ENCODE measurements at regions not wholly inside any gene's neighbourhood (a gene's known extent, or its start where the extent isn't known, plus 50 kb on each side); places are given as distances from the start of the nearest gene placed in this dataset.

GRCh38 chr3:117844676-117845075 lies 1135.1 kb downstream of the TUSC7 start:
- intact Hi-C loops (cut with DNase I) = no loop called here
- DNase-seq = no peak
- H3K27me3 ChIP-seq = no peaks in the 10 kb centered on the region
- no peak overlapping the region for H3K4me3 ChIP-seq (replicated peaks in 1 of 3)
- whole genome bisulfite sequencing, 2 donors = 77 to 88% methylated on average over 2 of the region's 2 CpGs
- no peaks in the 10 kb centered on the region for H3K9me3 ChIP-seq
- no peaks in the 10 kb centered on the region for H3K36me3 ChIP-seq
- no peaks in the 10 kb centered on the region for H3K4me1 ChIP-seq
- H3K27ac ChIP-seq = no peak overlapping the region
- TF ChIP-seq CTCF (IDR thresholded peaks at IDR 0.05) (no peak), POLR2A (IDR thresholded peaks at IDR 0.05) (no peak)

GRCh38 chr3:117846238-117846637 lies 1136.7 kb downstream of the TUSC7 start:
- no peak overlapping the region for H3K27ac ChIP-seq
- H3K4me1 ChIP-seq = no peaks in the 10 kb centered on the region
- H3K36me3 ChIP-seq = no peaks in the 10 kb centered on the region
- H3K27me3 ChIP-seq = no peaks in the 10 kb centered on the region
- no peak for DNase-seq
- 70 to 91% methylated on average over 1 of the region's 1 CpG for WGBS, 2 donors
- H3K4me3 ChIP-seq (replicated peaks in 1 of 3) = no peak overlapping the region
- no peaks in the 10 kb centered on the region for H3K9me3 ChIP-seq
- intact Hi-C loops (cut with DNase I) = no loop called here
- no peak for TF ChIP-seq POLR2A (IDR thresholded peaks at IDR 0.05)
- no peak for TF ChIP-seq CTCF (IDR thresholded peaks at IDR 0.05)

- Histone ChIP-seq H3K4me1 (no peaks in the 10 kb centered on the region), H3K36me3 (no peaks in the 10 kb centered on the region), H3K27ac (no peak overlapping the region), H3K9me3 (no peaks in the 10 kb centered on the region), H3K27me3 (no peaks in the 10 kb centered on the region), H3K4me3 (replicated peaks in 1 of 3) (no peak overlapping the region)
- TF ChIP-seq POLR2A (IDR thresholded peaks at IDR 0.05) (no peak), CTCF (IDR thresholded peaks at IDR 0.05) (no peak)
- intact Hi-C loops (cut with DNase I) = no loop called here
- DNase-seq = no peak
Observed at GRCh38 chr3:117848606-117849005, 1139.0 kb downstream of the TUSC7 start.

GRCh38 chr3:117853923-117854668 lies 1144.5 kb downstream of the TUSC7 start:
- no peaks in the 10 kb centered on the region for H3K27me3 ChIP-seq
- H3K27ac ChIP-seq = no peak overlapping the region
- no peaks in the 10 kb centered on the region for H3K4me1 ChIP-seq
- no peak overlapping the region for H3K4me3 ChIP-seq (replicated peaks in 1 of 3)
- no peaks in the 10 kb centered on the region for H3K9me3 ChIP-seq
- TF ChIP-seq POLR2A (IDR thresholded peaks at IDR 0.05) = no peak
- TF ChIP-seq CTCF (IDR thresholded peaks at IDR 0.05) = no peak
- DNase-seq = no peak
- no peaks in the 10 kb centered on the region for H3K36me3 ChIP-seq
- WGBS, 2 donors = 83 to 88% methylated on average over 5 of the region's 5 CpGs
- intact Hi-C loops (cut with DNase I) = no loop called here

GRCh38 chr3:117856354-117856753 lies 1146.8 kb downstream of the TUSC7 start:
- no peak for TF ChIP-seq CTCF (IDR thresholded peaks at IDR 0.05)
- TF ChIP-seq POLR2A (IDR thresholded peaks at IDR 0.05) = no peak
- DNase-seq = no peak
- no peak overlapping the region for H3K4me3 ChIP-seq (replicated peaks in 1 of 3)
- intact Hi-C loops (cut with DNase I) = no loop called here
- WGBS, 2 donors = 81 to 84% methylated on average over 1 of the region's 1 CpG
- H3K9me3 ChIP-seq = no peaks in the 10 kb centered on the region
- no peaks in the 10 kb centered on the region for H3K4me1 ChIP-seq
- no peaks in the 10 kb centered on the region for H3K36me3 ChIP-seq
- no peaks in the 10 kb centered on the region for H3K27me3 ChIP-seq
- no peak overlapping the region for H3K27ac ChIP-seq

Measured in thyroid gland (tissue), 4 donors.